K562 (cell line): ENCODE measurements at regions not wholly inside any gene's neighbourhood (a gene's known extent, or its start where the extent isn't known, plus 50 kb on each side); places are given as distances from the start of the nearest gene placed in this dataset.

Experiments
- DIDO1 ChIP-seq: fragments of 450-650 bp; IDR thresholded peaks from 2 replicates; pipeline ENCODE4 v1.6.1; 2016; ENCODE audit warnings: low read depth, missing biosample characterization, missing genetic modification characterization
- LARP7 ChIP-seq: fragments of 450-650 bp; IDR thresholded peaks from 2 replicates; pipeline ENCODE4 v1.6.1; 2016
- MCM7 ChIP-seq, 2 experiments: fragments of 450-650 bp; IDR thresholded peaks; 2 replicates each; pipeline ENCODE4 v1.6.1; 2016 to 2018
- TF ChIP-seq, protein P1 (sequence below): IDR thresholded peaks from 2 replicates; pipeline ENCODE4 v1.6.1; 2011; ENCODE audit warnings: borderline replicate concordance, low read depth, mild to moderate bottlenecking, moderate library complexity, low read length; ENCODE audit not compliant: insufficient read depth, poor library complexity, severe bottlenecking
- TF ChIP-seq, protein P2 (sequence below), 2 experiments: fragments of 450-650 bp; IDR thresholded peaks; 2 replicates each; pipeline ENCODE4 v1.6.1; 2016
- TF ChIP-seq, protein P3 (sequence below): sonication (generic); formaldehyde crosslinking; IDR thresholded peaks from 2 replicates; pipeline ENCODE4 v1.8.0; 2022; ENCODE audit warnings: mild to moderate bottlenecking, missing genetic modification reagents
- TF ChIP-seq, protein P4 (sequence below): fragments of 450-650 bp; IDR thresholded peaks from 2 replicates; pipeline ENCODE4 v1.6.1; 2017; ENCODE audit warnings: antibody characterized with exemption

DNA sequence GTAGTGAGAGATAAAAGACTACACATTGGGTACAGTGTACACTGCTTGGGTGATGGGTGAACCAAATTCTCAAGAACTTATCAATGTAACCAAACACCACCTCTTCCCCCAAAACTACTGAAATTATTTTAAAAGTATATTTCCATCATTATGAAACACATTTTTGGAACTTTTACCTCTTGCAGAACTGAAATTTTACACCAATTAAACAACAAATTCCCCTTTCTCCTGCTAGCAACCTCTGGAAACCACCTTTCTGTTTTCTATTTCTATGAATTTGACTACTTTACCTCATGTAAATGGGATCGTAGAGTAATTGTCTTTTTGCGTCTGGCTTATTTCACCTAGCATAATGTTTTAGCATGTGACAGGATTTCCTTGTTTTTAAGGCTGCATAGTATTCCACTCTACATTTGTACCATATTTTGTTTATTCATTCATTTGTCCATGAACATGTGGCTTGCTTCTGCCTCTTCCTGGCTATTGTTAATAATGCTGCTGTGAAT, 149.9 kb upstream of the PHACTR1 start (continued):
- TF ChIP-seq, protein P1, sequence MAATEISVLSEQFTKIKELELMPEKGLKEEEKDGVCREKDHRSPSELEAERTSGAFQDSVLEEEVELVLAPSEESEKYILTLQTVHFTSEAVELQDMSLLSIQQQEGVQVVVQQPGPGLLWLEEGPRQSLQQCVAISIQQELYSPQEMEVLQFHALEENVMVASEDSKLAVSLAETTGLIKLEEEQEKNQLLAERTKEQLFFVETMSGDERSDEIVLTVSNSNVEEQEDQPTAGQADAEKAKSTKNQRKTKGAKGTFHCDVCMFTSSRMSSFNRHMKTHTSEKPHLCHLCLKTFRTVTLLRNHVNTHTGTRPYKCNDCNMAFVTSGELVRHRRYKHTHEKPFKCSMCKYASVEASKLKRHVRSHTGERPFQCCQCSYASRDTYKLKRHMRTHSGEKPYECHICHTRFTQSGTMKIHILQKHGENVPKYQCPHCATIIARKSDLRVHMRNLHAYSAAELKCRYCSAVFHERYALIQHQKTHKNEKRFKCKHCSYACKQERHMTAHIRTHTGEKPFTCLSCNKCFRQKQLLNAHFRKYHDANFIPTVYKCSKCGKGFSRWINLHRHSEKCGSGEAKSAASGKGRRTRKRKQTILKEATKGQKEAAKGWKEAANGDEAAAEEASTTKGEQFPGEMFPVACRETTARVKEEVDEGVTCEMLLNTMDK = no peak
- TF ChIP-seq DIDO1 (no peak), LARP7 (no peak), MCM7 (IDR thresholded peaks at IDR 0.05) (no peak)
- TF ChIP-seq, protein P2, sequence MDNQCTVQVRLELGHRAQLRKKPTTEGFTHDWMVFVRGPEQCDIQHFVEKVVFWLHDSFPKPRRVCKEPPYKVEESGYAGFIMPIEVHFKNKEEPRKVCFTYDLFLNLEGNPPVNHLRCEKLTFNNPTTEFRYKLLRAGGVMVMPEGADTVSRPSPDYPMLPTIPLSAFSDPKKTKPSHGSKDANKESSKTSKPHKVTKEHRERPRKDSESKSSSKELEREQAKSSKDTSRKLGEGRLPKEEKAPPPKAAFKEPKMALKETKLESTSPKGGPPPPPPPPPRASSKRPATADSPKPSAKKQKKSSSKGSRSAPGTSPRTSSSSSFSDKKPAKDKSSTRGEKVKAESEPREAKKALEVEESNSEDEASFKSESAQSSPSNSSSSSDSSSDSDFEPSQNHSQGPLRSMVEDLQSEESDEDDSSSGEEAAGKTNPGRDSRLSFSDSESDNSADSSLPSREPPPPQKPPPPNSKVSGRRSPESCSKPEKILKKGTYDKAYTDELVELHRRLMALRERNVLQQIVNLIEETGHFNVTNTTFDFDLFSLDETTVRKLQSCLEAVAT (IDR thresholded peaks at IDR 0.05) = no peak
- TF ChIP-seq, protein P3, sequence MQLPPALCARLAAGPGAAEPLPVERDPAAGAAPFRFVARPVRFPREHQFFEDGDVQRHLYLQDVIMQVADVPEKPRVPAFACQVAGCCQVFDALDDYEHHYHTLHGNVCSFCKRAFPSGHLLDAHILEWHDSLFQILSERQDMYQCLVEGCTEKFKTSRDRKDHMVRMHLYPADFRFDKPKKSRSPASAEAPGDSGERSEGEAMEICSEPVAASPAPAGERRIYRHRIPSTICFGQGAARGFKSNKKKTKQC (CRISPR knock-in tag) = no peak
- TF ChIP-seq, protein P4, sequence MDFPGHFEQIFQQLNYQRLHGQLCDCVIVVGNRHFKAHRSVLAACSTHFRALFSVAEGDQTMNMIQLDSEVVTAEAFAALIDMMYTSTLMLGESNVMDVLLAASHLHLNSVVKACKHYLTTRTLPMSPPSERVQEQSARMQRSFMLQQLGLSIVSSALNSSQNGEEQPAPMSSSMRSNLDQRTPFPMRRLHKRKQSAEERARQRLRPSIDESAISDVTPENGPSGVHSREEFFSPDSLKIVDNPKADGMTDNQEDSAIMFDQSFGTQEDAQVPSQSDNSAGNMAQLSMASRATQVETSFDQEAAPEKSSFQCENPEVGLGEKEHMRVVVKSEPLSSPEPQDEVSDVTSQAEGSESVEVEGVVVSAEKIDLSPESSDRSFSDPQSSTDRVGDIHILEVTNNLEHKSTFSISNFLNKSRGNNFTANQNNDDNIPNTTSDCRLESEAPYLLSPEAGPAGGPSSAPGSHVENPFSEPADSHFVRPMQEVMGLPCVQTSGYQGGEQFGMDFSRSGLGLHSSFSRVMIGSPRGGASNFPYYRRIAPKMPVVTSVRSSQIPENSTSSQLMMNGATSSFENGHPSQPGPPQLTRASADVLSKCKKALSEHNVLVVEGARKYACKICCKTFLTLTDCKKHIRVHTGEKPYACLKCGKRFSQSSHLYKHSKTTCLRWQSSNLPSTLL = no peak
